ENCODE measurements at regions not wholly inside any gene's neighbourhood (a gene's known extent, or its start where the extent isn't known, plus 50 kb on each side); places are given as distances from the start of the nearest gene placed in this dataset.

GRCh38 chr5:3356016-3356415 is 239.6 kb upstream of the IRX1 start:
- TF ChIP-seq EZH2phosphoT487 (IDR thresholded peaks at IDR 0.05; ENCODE audit: borderline replicate concordance, low read length) = no peak
- TF ChIP-seq CTCF (conservative IDR thresholded peaks at IDR 0.05; ENCODE audit: low read depth, low read length) = no peak
- Histone ChIP-seq H3K27me3 (ENCODE audit: low read length) (no peaks in the 10 kb centered on the region), H3F3A (ENCODE audit: low read length, unreplicated experiment) (no peaks in the 10 kb centered on the region), H3K4me2 (ENCODE audit: low read length) (no peak overlapping the region), H3K9ac (ENCODE audit: low read length) (no peak overlapping the region), H3K4me3 (ENCODE audit: low read length) (no peak overlapping the region), H3K79me2 (ENCODE audit: low read length) (no peaks in the 10 kb centered on the region), H4K20me1 (ENCODE audit: low read length) (no peaks in the 10 kb centered on the region), H2AFZ (ENCODE audit: low read length) (no peak overlapping the region), H3K27ac (ENCODE audit: low read length) (no peak overlapping the region), H3K36me3 (ENCODE audit: low read depth, low read length) (no peaks in the 10 kb centered on the region), H3K9me2 (replicated peaks; ENCODE audit: low read length) (no peaks in the 10 kb centered on the region), H3K9me3 (ENCODE audit: low read length) (no peaks in the 10 kb centered on the region), H3K4me1 (ENCODE audit: insufficient read depth, low read length) (no peaks in the 10 kb centered on the region)
- POLR2A ChIA-PET (ENCODE audit: unreplicated experiment) = no interaction called here
- CTCF ChIA-PET = no interaction called here
- intact Hi-C loops (cut with micrococcal nuclease) = no loop called here
- ATAC-seq (no peak), DNase-seq (no peak)
- BruUV-seq (replicated peaks) = no TSS peak

DNA sequence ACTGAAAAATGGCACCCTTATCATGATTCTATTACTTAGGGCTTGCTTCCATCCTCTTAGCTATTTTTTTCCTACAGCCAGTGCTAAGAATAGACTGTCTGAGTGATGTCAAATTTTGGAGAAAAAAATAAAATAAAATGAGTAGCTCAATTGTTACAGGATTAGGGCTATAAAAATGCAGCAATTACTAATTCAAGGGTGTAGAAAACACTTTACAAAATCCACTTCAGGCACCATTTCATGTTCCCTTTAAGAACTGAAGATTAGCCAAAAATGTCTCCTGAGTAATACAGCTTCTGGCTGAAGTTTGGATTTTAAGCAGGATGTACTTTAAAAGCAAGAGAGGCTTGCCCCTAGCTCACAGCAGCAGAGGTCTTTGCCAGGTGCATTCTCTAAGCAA is 240.5 kb upstream of the IRX1 start:
- POLR2A ChIA-PET (ENCODE audit: unreplicated experiment) = no interaction called here
- CTCF ChIA-PET = no interaction called here
- Histone ChIP-seq H3K9me3 (ENCODE audit: low read length) (0 out of 2 replicates have a peak, but pooled peaks cover 7% of the 10 kb centered on the region), H3K9ac (ENCODE audit: low read length) (no peak overlapping the region), H2AFZ (ENCODE audit: low read length) (no peak overlapping the region), H3F3A (ENCODE audit: low read length, unreplicated experiment) (no peaks in the 10 kb centered on the region), H3K79me2 (ENCODE audit: low read length) (no peaks in the 10 kb centered on the region), H3K4me3 (ENCODE audit: low read length) (no peak overlapping the region), H3K27ac (ENCODE audit: low read length) (no peak overlapping the region), H3K36me3 (ENCODE audit: low read depth, low read length) (no peaks in the 10 kb centered on the region), H3K4me2 (ENCODE audit: low read length) (no peak overlapping the region), H3K9me2 (replicated peaks; ENCODE audit: low read length) (no peaks in the 10 kb centered on the region), H4K20me1 (ENCODE audit: low read length) (no peaks in the 10 kb centered on the region), H3K27me3 (ENCODE audit: low read length) (no peaks in the 10 kb centered on the region), H3K4me1 (ENCODE audit: insufficient read depth, low read length) (no peaks in the 10 kb centered on the region)
- no peak for ATAC-seq
- DNase-seq = no peak
- intact Hi-C loops (cut with micrococcal nuclease) = no loop called here
- BruUV-seq (replicated peaks) = no TSS peak
- no peak for TF ChIP-seq EZH2 (IDR thresholded peaks at IDR 0.05; ENCODE audit: low read length, unreplicated experiment)
- TF ChIP-seq CTCF (conservative IDR thresholded peaks at IDR 0.05; ENCODE audit: low read depth, low read length) = no peak
- no peak for TF ChIP-seq EZH2phosphoT487 (IDR thresholded peaks at IDR 0.05; ENCODE audit: borderline replicate concordance, low read length)

- Histone ChIP-seq H3K9me3 (ENCODE audit: low read length) (0 out of 2 replicates have a peak, but pooled peaks cover 7% of the 10 kb centered on the region), H3K4me1 (ENCODE audit: insufficient read depth, low read length) (no peaks in the 10 kb centered on the region), H3K9me2 (replicated peaks; ENCODE audit: low read length) (no peaks in the 10 kb centered on the region), H2AFZ (ENCODE audit: low read length) (no peak overlapping the region), H3K79me2 (ENCODE audit: low read length) (no peaks in the 10 kb centered on the region), H3K4me3 (ENCODE audit: low read length) (no peak overlapping the region), H3K9ac (ENCODE audit: low read length) (no peak overlapping the region), H3K4me2 (ENCODE audit: low read length) (no peak overlapping the region), H3K27ac (ENCODE audit: low read length) (no peak overlapping the region), H3K36me3 (ENCODE audit: low read depth, low read length) (no peaks in the 10 kb centered on the region), H3F3A (ENCODE audit: low read length, unreplicated experiment) (no peaks in the 10 kb centered on the region), H4K20me1 (ENCODE audit: low read length) (no peaks in the 10 kb centered on the region), H3K27me3 (ENCODE audit: low read length) (no peaks in the 10 kb centered on the region)
- intact Hi-C loops (cut with micrococcal nuclease) = no loop called here
- ChIA-PET POLR2A (ENCODE audit: unreplicated experiment) (no interaction called here), CTCF (no interaction called here)
- ATAC-seq = no peak
- no peak for TF ChIP-seq EZH2phosphoT487 (IDR thresholded peaks at IDR 0.05; ENCODE audit: borderline replicate concordance, low read length)
- TF ChIP-seq EZH2 (IDR thresholded peaks at IDR 0.05; ENCODE audit: low read length, unreplicated experiment) = no peak
- no peak for TF ChIP-seq CTCF (conservative IDR thresholded peaks at IDR 0.05; ENCODE audit: low read depth, low read length)
- no peak for DNase-seq
- no TSS peak for BruUV-seq (replicated peaks)
Observed at GRCh38 chr5:3354606-3355005, 241.0 kb upstream of the IRX1 start.
